ENCODE measurements at regions not wholly inside any gene's neighbourhood (a gene's known extent, or its start where the extent isn't known, plus 50 kb on each side); places are given as distances from the start of the nearest gene placed in this dataset.
"Not testable (repeated sequence)": the region's sequence is repeated elsewhere in the genome, so short reads cannot be mapped to it uniquely, and the experiment has no call there.

- not testable (repeated sequence) for DNase-seq
These were observed 68.1 kb upstream of the KIF2A start for GRCh38 chr5:62237944-62238343.

GRCh38 chr5:62238584-62238983 lies 67.4 kb upstream of the KIF2A start:
- DNase-seq, result not testable (repeated sequence)

GRCh38 chr5:62240494-62240893 lies 65.5 kb upstream of the KIF2A start:
- DNase-seq, result not testable (repeated sequence)

GRCh38 chr5:62242000-62242399 lies 64.0 kb upstream of the KIF2A start:
- DNase-seq, result not testable (repeated sequence)

- DNase-seq, result not testable (repeated sequence)
These were observed 63.0 kb upstream of the KIF2A start for GRCh38 chr5:62243046-62243445.

GRCh38 chr5:62248192-62248591 lies 57.8 kb upstream of the KIF2A start:
- peak; percentile 61 for DNase-seq

- DNase-seq, result not testable (repeated sequence)
These were observed 55.9 kb upstream of the KIF2A start for GRCh38 chr5:62250085-62250484.

- DNase-seq, result not testable (repeated sequence)
These were observed 55.1 kb upstream of the KIF2A start for GRCh38 chr5:62250919-62251318.

GRCh38 chr5:62252519-62252918 lies 53.5 kb upstream of the KIF2A start:
- not testable (repeated sequence) for DNase-seq

GRCh38 chr5:62255551-62255950 lies 50.5 kb upstream of the KIF2A start:
- not testable (repeated sequence) for DNase-seq

GRCh38 chr5:62256161-62257019 lies 49.6 kb upstream of the KIF2A start:
- no peak for DNase-seq

Data from activated CD4-positive, alpha-beta T cell treated with anti-CD3 and anti-CD28 coated beads for 48 hours (primary cell).